ENCODE measurements at regions not wholly inside any gene's neighbourhood (a gene's known extent, or its start where the extent isn't known, plus 50 kb on each side); places are given as distances from the start of the nearest gene placed in this dataset.

- H3K4me3 ChIP-seq (ENCODE audit: low read depth, low read length) = no peak overlapping the region
- H3K27ac ChIP-seq (ENCODE audit: low read depth, low read length) = no peak overlapping the region
- no peaks in the 10 kb centered on the region for H3K27me3 ChIP-seq (ENCODE audit: control insufficient read depth, insufficient read depth, low read length)
- H3K36me3 ChIP-seq (ENCODE audit: control insufficient read depth, insufficient read depth, low read length) = no peaks in the 10 kb centered on the region
- no peaks in the 10 kb centered on the region for H3K4me1 ChIP-seq (ENCODE audit: control insufficient read depth, insufficient read depth, low read length)
- no peak for DNase-seq (ENCODE audit: low read depth in 4 of 6, low spot score in 6 of 6)
- WGBS (ENCODE audit: insufficient coverage) = 72% methylated on average over 3 of the region's 3 CpGs
- no peaks in the 10 kb centered on the region for H3K9me3 ChIP-seq (ENCODE audit: control insufficient read depth, insufficient read depth, low read length)
Observed at GRCh38 chr5:163360656-163361055, 76.7 kb upstream of the CCNG1 start.

GRCh38 chr5:163361450-163361849 is 75.9 kb upstream of the CCNG1 start:
- no peaks in the 10 kb centered on the region for H3K27me3 ChIP-seq (ENCODE audit: control insufficient read depth, insufficient read depth, low read length)
- 100% methylated on average over 1 of the region's 1 CpG for WGBS (ENCODE audit: insufficient coverage)
- H3K4me1 ChIP-seq (ENCODE audit: control insufficient read depth, insufficient read depth, low read length) = no peaks in the 10 kb centered on the region
- no peaks in the 10 kb centered on the region for H3K9me3 ChIP-seq (ENCODE audit: control insufficient read depth, insufficient read depth, low read length)
- H3K36me3 ChIP-seq (ENCODE audit: control insufficient read depth, insufficient read depth, low read length) = no peaks in the 10 kb centered on the region
- no peak overlapping the region for H3K4me3 ChIP-seq (ENCODE audit: low read depth, low read length)
- no peak overlapping the region for H3K27ac ChIP-seq (ENCODE audit: low read depth, low read length)
- no peak for DNase-seq (ENCODE audit: low read depth in 4 of 6, low spot score in 6 of 6)

- H3K27me3 ChIP-seq (ENCODE audit: control insufficient read depth, insufficient read depth, low read length) = no peaks in the 10 kb centered on the region
- no peak overlapping the region for H3K27ac ChIP-seq (ENCODE audit: low read depth, low read length)
- no peak overlapping the region for H3K4me3 ChIP-seq (ENCODE audit: low read depth, low read length)
- H3K4me1 ChIP-seq (ENCODE audit: control insufficient read depth, insufficient read depth, low read length) = no peaks in the 10 kb centered on the region
- H3K36me3 ChIP-seq (ENCODE audit: control insufficient read depth, insufficient read depth, low read length) = no peaks in the 10 kb centered on the region
- WGBS (ENCODE audit: insufficient coverage) = no CpG with 5 or more reads among the region's 2 CpGs
- H3K9me3 ChIP-seq (ENCODE audit: control insufficient read depth, insufficient read depth, low read length) = no peaks in the 10 kb centered on the region
- peak in 1 of 6 donors; percentile 13 for DNase-seq (ENCODE audit: low read depth in 4 of 6, low spot score in 6 of 6)
Observed at GRCh38 chr5:163362840-163363371, 74.5 kb upstream of the CCNG1 start.

GRCh38 chr5:163363389-163363788 is 74.0 kb upstream of the CCNG1 start:
- WGBS (ENCODE audit: insufficient coverage) = no CpG with 5 or more reads among the region's 1 CpG
- H3K27me3 ChIP-seq (ENCODE audit: control insufficient read depth, insufficient read depth, low read length) = no peaks in the 10 kb centered on the region

GRCh38 chr5:163366757-163367156 is 70.6 kb upstream of the CCNG1 start:
- Histone ChIP-seq H3K9me3 (ENCODE audit: control insufficient read depth, insufficient read depth, low read length) (no peaks in the 10 kb centered on the region), H3K4me3 (ENCODE audit: low read depth, low read length) (no peak overlapping the region), H3K4me1 (ENCODE audit: control insufficient read depth, insufficient read depth, low read length) (no peaks in the 10 kb centered on the region), H3K27me3 (ENCODE audit: control insufficient read depth, insufficient read depth, low read length) (no peaks in the 10 kb centered on the region), H3K27ac (ENCODE audit: low read depth, low read length) (no peak overlapping the region), H3K36me3 (ENCODE audit: control insufficient read depth, insufficient read depth, low read length) (no peaks in the 10 kb centered on the region)
- DNase-seq (ENCODE audit: low read depth in 4 of 6, low spot score in 6 of 6) = no peak

More at GRCh38 chr5:163363389-163363788, 74.0 kb upstream of the CCNG1 start:
- Histone ChIP-seq H3K4me1 (ENCODE audit: control insufficient read depth, insufficient read depth, low read length) (no peaks in the 10 kb centered on the region), H3K36me3 (ENCODE audit: control insufficient read depth, insufficient read depth, low read length) (no peaks in the 10 kb centered on the region), H3K4me3 (ENCODE audit: low read depth, low read length) (no peak overlapping the region), H3K9me3 (ENCODE audit: control insufficient read depth, insufficient read depth, low read length) (no peaks in the 10 kb centered on the region), H3K27ac (ENCODE audit: low read depth, low read length) (no peak overlapping the region)
- no peak for DNase-seq (ENCODE audit: low read depth in 4 of 6, low spot score in 6 of 6)

GRCh38 chr5:163369776-163370385 is 67.5 kb upstream of the CCNG1 start:
- Histone ChIP-seq H3K4me1 (ENCODE audit: control insufficient read depth, insufficient read depth, low read length) (no peaks in the 10 kb centered on the region), H3K9me3 (ENCODE audit: control insufficient read depth, insufficient read depth, low read length) (no peaks in the 10 kb centered on the region), H3K27ac (ENCODE audit: low read depth, low read length) (no peak overlapping the region), H3K4me3 (ENCODE audit: low read depth, low read length) (no peak overlapping the region), H3K36me3 (ENCODE audit: control insufficient read depth, insufficient read depth, low read length) (no peaks in the 10 kb centered on the region), H3K27me3 (ENCODE audit: control insufficient read depth, insufficient read depth, low read length) (no peaks in the 10 kb centered on the region)
- no peak for DNase-seq (ENCODE audit: low read depth in 4 of 6, low spot score in 6 of 6)
- WGBS (ENCODE audit: insufficient coverage) = no CpG with 5 or more reads among the region's 1 CpG

- no CpG with 5 or more reads among the region's 2 CpGs for WGBS (ENCODE audit: insufficient coverage)
- H3K4me3 ChIP-seq (ENCODE audit: low read depth, low read length) = no peak overlapping the region
- no peaks in the 10 kb centered on the region for H3K36me3 ChIP-seq (ENCODE audit: control insufficient read depth, insufficient read depth, low read length)
- H3K9me3 ChIP-seq (ENCODE audit: control insufficient read depth, insufficient read depth, low read length) = no peaks in the 10 kb centered on the region
- H3K27me3 ChIP-seq (ENCODE audit: control insufficient read depth, insufficient read depth, low read length) = no peaks in the 10 kb centered on the region
- H3K27ac ChIP-seq (ENCODE audit: low read depth, low read length) = no peak overlapping the region
- DNase-seq (ENCODE audit: low read depth in 4 of 6, low spot score in 6 of 6) = no peak
- H3K4me1 ChIP-seq (ENCODE audit: control insufficient read depth, insufficient read depth, low read length) = no peaks in the 10 kb centered on the region
Observed at GRCh38 chr5:163373436-163374084, 63.8 kb upstream of the CCNG1 start.

GRCh38 chr5:163377982-163378381 is 59.4 kb upstream of the CCNG1 start:
- DNase-seq (ENCODE audit: low read depth in 4 of 6, low spot score in 6 of 6) = no peak
- no peaks in the 10 kb centered on the region for H3K36me3 ChIP-seq (ENCODE audit: control insufficient read depth, insufficient read depth, low read length)
- WGBS (ENCODE audit: insufficient coverage) = 88% methylated on average over 4 of the region's 6 CpGs
- H3K4me3 ChIP-seq (ENCODE audit: low read depth, low read length) = no peak overlapping the region
- H3K4me1 ChIP-seq (ENCODE audit: control insufficient read depth, insufficient read depth, low read length) = no peaks in the 10 kb centered on the region
- no peak overlapping the region for H3K27ac ChIP-seq (ENCODE audit: low read depth, low read length)
- no peaks in the 10 kb centered on the region for H3K27me3 ChIP-seq (ENCODE audit: control insufficient read depth, insufficient read depth, low read length)
- no peaks in the 10 kb centered on the region for H3K9me3 ChIP-seq (ENCODE audit: control insufficient read depth, insufficient read depth, low read length)

- Histone ChIP-seq H3K4me1 (ENCODE audit: control insufficient read depth, insufficient read depth, low read length) (no peaks in the 10 kb centered on the region), H3K4me3 (ENCODE audit: low read depth, low read length) (no peak overlapping the region), H3K36me3 (ENCODE audit: control insufficient read depth, insufficient read depth, low read length) (no peaks in the 10 kb centered on the region), H3K27me3 (ENCODE audit: control insufficient read depth, insufficient read depth, low read length) (no peaks in the 10 kb centered on the region), H3K9me3 (ENCODE audit: control insufficient read depth, insufficient read depth, low read length) (no peaks in the 10 kb centered on the region), H3K27ac (ENCODE audit: low read depth, low read length) (no peak overlapping the region)
- DNase-seq (ENCODE audit: low read depth in 4 of 6, low spot score in 6 of 6) = no peak
- WGBS (ENCODE audit: insufficient coverage) = 90% methylated on average over 4 of the region's 7 CpGs
Observed at GRCh38 chr5:163379298-163380155, 57.9 kb upstream of the CCNG1 start.
